A549 (cell line): ENCODE measurements at regions not wholly inside any gene's neighbourhood (a gene's known extent, or its start where the extent isn't known, plus 50 kb on each side); places are given as distances from the start of the nearest gene placed in this dataset.

Experiments
- ATAC-seq, 2 experiments: fragments of 200-7000 bp in 1 of 2; fragments of >200 bp in 1 of 2; cut with Nextera tagmentation in 1 of 2; cut with Tn5 transposase in 1 of 2; 3 replicates each; pipeline versions ENCODE4 v1.8.0 to v1.9.1; 2018 to 2020; ENCODE audit warnings: mild to moderate bottlenecking in 1 of 2, moderate library complexity in 1 of 2
- CTCF ChIA-PET: fragments of 300-600 bp; sonication (Branson Sonifier 250); formaldehyde crosslinking; extraction: SDS; loops from one replicate; lab custom pipeline; 2021; ENCODE audit warnings: antibody characterized with exemption, inconsistent platforms; lab: Yijun Ruan, JAX
- POLR2A ChIA-PET: fragments of 350-600 bp; formaldehyde crosslinking; extraction: SDS; loops from one replicate; lab custom pipeline; 2021; ENCODE audit warnings: antibody characterized with exemption, inconsistent platforms; lab: Yijun Ruan, JAX
- DNase-seq, 2 experiments: peaks; one replicate each; pipeline versions ENCODE4 v3.0.0 to v3.0.0-alpha.2; 2011 to 2016; ENCODE audit warnings: low read depth in 1 of 2, low spot score in 1 of 2
- FAIRE-seq: peaks from 2 replicates; lab custom pipeline; 2011; peaks lifted over from hg19 to GRCh38; lab: Jason Lieb, UNC
- H3K27ac ChIP-seq, 2 experiments: fragments of >200 bp; sonication (Bioruptor Twin); formaldehyde crosslinking; 3 replicates each; pipeline ENCODE4 v1.5.1; 2016 to 2017
- H3K4me1 ChIP-seq: fragments of >200 bp; sonication (Bioruptor Twin); formaldehyde crosslinking; 3 replicates; pipeline ENCODE4 v1.6.1; 2016
- H3K4me2 ChIP-seq: fragments of >200 bp; sonication (Bioruptor Twin); formaldehyde crosslinking; 3 replicates; pipeline ENCODE4 v1.6.1; 2016
- H3K4me3 ChIP-seq: fragments of >200 bp; sonication (Bioruptor Twin); formaldehyde crosslinking; 3 replicates; pipeline ENCODE4 v1.5.1; 2016
- H3K9me3 ChIP-seq: fragments of >200 bp; sonication (Bioruptor Twin); formaldehyde crosslinking; 3 replicates; pipeline ENCODE4 v1.6.1; 2016
- ATOH8 ChIP-seq: fragments of 250-450 bp; sonication (Bioruptor Pico); IDR thresholded peaks from 2 replicates; pipeline ENCODE4 v1.5.0; 2020; ENCODE audit warnings: low read depth, mild to moderate bottlenecking, moderate library complexity
- CBX8 ChIP-seq: fragments of 200-600 bp; sonication (generic); IDR thresholded peaks from 2 replicates; pipeline ENCODE4 v1.6.1; 2016
- CTCF ChIP-seq: fragments of >200 bp; sonication (Bioruptor Twin); formaldehyde crosslinking; IDR thresholded peaks from 3 replicates; pipeline ENCODE4 v1.5.1; 2016
- E2F6 ChIP-seq: IDR thresholded peaks from 2 replicates; pipeline ENCODE4 v1.6.1; 2012; ENCODE audit warnings: low read depth, borderline replicate concordance
- EHF ChIP-seq: fragments of 250-450 bp; sonication (Bioruptor Pico); IDR thresholded peaks from 2 replicates; pipeline ENCODE4 v1.5.0; 2020; ENCODE audit warnings: mild to moderate bottlenecking
- ELK1 ChIP-seq: fragments of 150-350 bp; IDR thresholded peaks from 2 replicates; pipeline ENCODE4 v1.6.1; 2014; ENCODE audit warnings: low read depth, mild to moderate bottlenecking, low read length
- EP300 ChIP-seq, 2 experiments: fragments of >200 bp; sonication (Bioruptor Twin); formaldehyde crosslinking; IDR thresholded peaks; 2 replicates in 1 of 2; 3 replicates in 1 of 2; pipeline ENCODE4 v1.6.1; 2016 to 2017
- ESRRA ChIP-seq: fragments of 150-350 bp; IDR thresholded peaks from 2 replicates; pipeline ENCODE4 v1.6.1; 2014; ENCODE audit warnings: mild to moderate bottlenecking, low read length, borderline replicate concordance
- FOSB ChIP-seq: fragments of 250-450 bp; sonication (Bioruptor Pico); IDR thresholded peaks from 2 replicates; pipeline ENCODE4 v1.5.0; 2020; ENCODE audit warnings: mild to moderate bottlenecking, moderate library complexity
- HDAC2 ChIP-seq: fragments of 200-600 bp; sonication (generic); IDR thresholded peaks from 2 replicates; pipeline ENCODE4 v1.6.1; 2016
- HMGXB4 ChIP-seq: fragments of 250-450 bp; sonication (Bioruptor Pico); IDR thresholded peaks from 2 replicates; pipeline ENCODE4 v1.5.0; 2021; ENCODE audit warnings: mild to moderate bottlenecking, moderate library complexity, borderline replicate concordance
- HOXA7 ChIP-seq: fragments of 250-450 bp; sonication (Bioruptor Pico); IDR thresholded peaks from 2 replicates; pipeline ENCODE4 v1.5.0; 2020; ENCODE audit warnings: mild to moderate bottlenecking, moderate library complexity
- HOXB13 ChIP-seq: fragments of 250-450 bp; sonication (Bioruptor Pico); IDR thresholded peaks from 2 replicates; pipeline ENCODE4 v1.5.0; 2020; ENCODE audit warnings: low read depth, mild to moderate bottlenecking, moderate library complexity
- KDM5A ChIP-seq: fragments of 200-600 bp; sonication (generic); IDR thresholded peaks from 2 replicates; pipeline ENCODE4 v1.6.1; 2016; ENCODE audit warnings: antibody characterized with exemption, mild to moderate bottlenecking
- MAFK ChIP-seq: fragments of 450-650 bp; IDR thresholded peaks from 2 replicates; pipeline ENCODE4 v1.6.1; 2014; ENCODE audit not compliant: partially characterized antibody
- POLR2A ChIP-seq: IDR thresholded peaks from 2 replicates; pipeline ENCODE4 v1.6.1; 2012; ENCODE audit warnings: mild to moderate bottlenecking, low read length
- POLR2AphosphoS2 ChIP-seq: conservative IDR thresholded peaks from 2 replicates; pipeline ENCODE4 v1.6.1; 2012; ENCODE audit warnings: low read length, improper control_type of control experiment, inconsistent platforms
- SMC3 ChIP-seq: fragments of >200 bp; sonication (Bioruptor Twin); formaldehyde crosslinking; IDR thresholded peaks from 3 replicates; pipeline ENCODE4 v1.6.1; 2018; ENCODE audit warnings: inconsistent platforms
- ZC3H11A ChIP-seq: fragments of 450-650 bp; IDR thresholded peaks from 2 replicates; pipeline ENCODE4 v1.6.1; 2014; ENCODE audit warnings: antibody characterized with exemption, mild to moderate bottlenecking
- WGBS: methylation state at CpG from one replicate; pipeline ENCODE4 v1.1.6; 2017; ENCODE audit errors: missing lambda C conversion rate; 5-methylcytosine and 5-hydroxymethylcytosine counted together

GRCh38 chr4:17326756-17327155, 185.1 kb downstream of the QDPR start:
- FAIRE-seq (no peak), DNase-seq (no peak)
- 6% methylated on average over 2 of the region's 2 CpGs for WGBS
- no peaks in the 10 kb centered on the region for H3K9me3 ChIP-seq
- no peaks in the 10 kb centered on the region for H3K4me1 ChIP-seq
- H3K27ac ChIP-seq, result no peak overlapping the region
- H3K4me3 ChIP-seq, result no peak overlapping the region
- TF ChIP-seq MAFK (peak; percentile 53), HOXA7 (CRISPR knock-in tag) (no peak)
- TF ChIP-seq, all 56 proteins: peak for 1
- H3K4me2 ChIP-seq, result no peak overlapping the region
- ChIA-PET POLR2A (no interaction called here), CTCF (no interaction called here)
- no peak for ATAC-seq

GRCh38 chr4:17325098-17325497, 186.8 kb downstream of the QDPR start:
- ChIA-PET POLR2A (no interaction called here), CTCF (interaction anchor here (0.7 to 2.2 kb wide), 9 partner anchors 9 to 1038 kb away, joined by 3 to 7 read pairs (median 3); no protein-coding TSS in a partner anchor)
- Histone ChIP-seq H3K4me1 (no peaks in the 10 kb centered on the region), H3K4me2 (no peak overlapping the region), H3K9me3 (no peaks in the 10 kb centered on the region), H3K4me3 (no peak overlapping the region), H3K27ac (no peak overlapping the region)
- ATAC-seq (no peak), DNase-seq (no peak), FAIRE-seq (no peak)
- 37% methylated on average over 2 of the region's 2 CpGs for WGBS
- no peak for TF ChIP-seq HOXB13 (CRISPR knock-in tag)
- no peak for TF ChIP-seq POLR2A
- TF ChIP-seq ZC3H11A, result no peak
- TF ChIP-seq HMGXB4, result no peak
- no peak for TF ChIP-seq E2F6
- TF ChIP-seq KDM5A, result no peak
- no peak for TF ChIP-seq CTCF
- TF ChIP-seq SMC3, result no peak
- TF ChIP-seq ELK1, result no peak
- TF ChIP-seq FOSB (CRISPR knock-in tag), result no peak
- TF ChIP-seq CBX8, result no peak
- no peak for TF ChIP-seq EHF (CRISPR knock-in tag)
- TF ChIP-seq EP300 (IDR thresholded peaks at IDR 0.05), result no peak
- TF ChIP-seq HDAC2, result no peak
- no peak for TF ChIP-seq ATOH8 (CRISPR knock-in tag)
- TF ChIP-seq POLR2AphosphoS2, result no peak
- TF ChIP-seq ESRRA, result no peak
